Neural progenitor cell (in vitro differentiated cells): ENCODE measurements at regions not wholly inside any gene's neighbourhood (a gene's known extent, or its start where the extent isn't known, plus 50 kb on each side); places are given as distances from the start of the nearest gene placed in this dataset.

ENCODE experiments used
- DNase-seq: peaks from one replicate; pipeline ENCODE4 v3.0.0-alpha.2; 2016; ENCODE audit warnings: low spot score
- H2AFZ ChIP-seq: fragments of 200-600 bp; sonication (generic); replicated peaks from 2 replicates; pipeline ENCODE4 v1.6.1; 2016; ENCODE audit warnings: antibody characterized with exemption
- H3F3A ChIP-seq: fragments of 200-600 bp; sonication (generic); 2 replicates; pipeline ENCODE4 v1.6.1; 2016; ENCODE audit warnings: antibody characterized with exemption, low read depth
- H3K27ac ChIP-seq: fragments of 200-600 bp; sonication (generic); 2 replicates; pipeline ENCODE4 v1.5.1; 2016; ENCODE audit warnings: mild to moderate bottlenecking
- H3K27me3 ChIP-seq: fragments of 200-600 bp; sonication (generic); 2 replicates; pipeline ENCODE4 v1.6.1; 2016; ENCODE audit warnings: mild to moderate bottlenecking, moderate library complexity
- H3K36me3 ChIP-seq: fragments of 200-600 bp; sonication (generic); 2 replicates; pipeline ENCODE4 v1.5.1; 2016
- H3K4me1 ChIP-seq: fragments of 200-600 bp; sonication (generic); 2 replicates; pipeline ENCODE4 v1.6.1; 2016; ENCODE audit warnings: mixed run types
- H3K4me2 ChIP-seq: fragments of 200-600 bp; sonication (generic); 2 replicates; pipeline ENCODE4 v1.6.1; 2016
- H3K4me3 ChIP-seq: fragments of 200-600 bp; sonication (generic); 2 replicates; pipeline ENCODE4 v1.5.1; 2016
- H3K79me2 ChIP-seq: fragments of 200-600 bp; sonication (generic); 2 replicates; pipeline ENCODE4 v1.6.1; 2016; ENCODE audit warnings: low read depth
- H3K9ac ChIP-seq: fragments of 200-600 bp; sonication (generic); 2 replicates; pipeline ENCODE4 v1.6.1; 2016
- H3K9me3 ChIP-seq: fragments of 200-600 bp; sonication (generic); 2 replicates; pipeline ENCODE4 v1.5.1; 2016; ENCODE audit warnings: low read depth
- H4K20me1 ChIP-seq: fragments of 200-600 bp; sonication (generic); 2 replicates; pipeline ENCODE4 v1.6.1; 2016; ENCODE audit warnings: low read depth
- H3K27ac Mint-ChIP-seq: 3 replicates; pipeline ENCODE4 v1.8.0; 2021; ENCODE audit warnings: mixed read lengths
- H3K27me3 Mint-ChIP-seq: 2 replicates; pipeline ENCODE4 v1.8.0; 2022; ENCODE audit warnings: low read depth, mild to moderate bottlenecking, inconsistent platforms, moderate library complexity, mixed read lengths; ENCODE audit not compliant: insufficient read depth
- H3K36me3 Mint-ChIP-seq: 3 replicates; pipeline ENCODE4 v1.8.0; 2021; ENCODE audit warnings: mixed read lengths
- H3K4me1 Mint-ChIP-seq: 3 replicates; pipeline ENCODE4 v1.8.0; 2021; ENCODE audit warnings: mixed read lengths
- H3K4me3 Mint-ChIP-seq: 3 replicates; pipeline ENCODE4 v1.8.0; 2021; ENCODE audit warnings: mild to moderate bottlenecking, moderate library complexity, mixed read lengths
- H3K9me3 Mint-ChIP-seq: 3 replicates; pipeline ENCODE4 v1.8.0; 2020; ENCODE audit warnings: mixed read lengths
- EZH2 ChIP-seq: fragments of 200-600 bp; sonication (generic); IDR thresholded peaks from 2 replicates; pipeline ENCODE4 v1.6.1; 2017; ENCODE audit warnings: antibody characterized with exemption, mild to moderate bottlenecking, moderate library complexity

DNA sequence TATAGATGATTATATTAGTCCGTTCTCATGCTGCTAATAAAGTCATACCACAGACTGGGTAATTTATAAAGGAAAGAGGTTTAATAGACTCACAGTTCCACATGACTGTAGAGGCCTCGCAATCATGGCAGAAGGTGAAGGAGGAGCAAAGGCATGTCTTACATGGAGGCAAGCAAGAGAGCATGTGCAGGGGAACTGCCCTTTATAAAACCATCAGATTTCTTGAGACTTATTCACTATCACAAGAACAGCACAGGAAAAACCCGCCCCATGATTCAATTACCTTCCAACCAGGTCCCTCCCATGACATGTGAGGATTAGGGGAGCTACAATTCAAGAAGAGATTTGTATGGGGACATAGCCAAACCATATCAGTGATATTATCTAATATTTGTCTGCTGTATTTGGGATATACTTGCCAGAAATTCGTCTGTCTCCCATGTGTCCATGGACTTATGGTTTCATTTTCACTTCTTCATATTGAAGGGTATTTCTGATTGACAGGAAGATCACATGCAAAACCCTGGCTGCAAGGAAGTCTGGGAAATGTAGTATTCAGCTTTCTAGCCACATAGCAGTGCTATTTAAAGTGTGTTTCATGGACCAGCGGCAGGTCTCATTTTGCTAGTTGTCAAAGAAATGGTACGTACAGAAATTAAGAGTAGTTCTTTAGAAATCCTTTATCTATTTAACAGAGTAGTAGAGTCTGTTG, 50.5 kb upstream of the PAK5 start:
- no peak overlapping the region for H2AFZ ChIP-seq
- Mint-ChIP-seq H3K4me3 (no peak overlapping the region), H3K27ac (no peak overlapping the region), H3K9me3 (peaks cover 4% of the 10 kb centered on the region), H3K4me1 (no peaks in the 10 kb centered on the region), H3K27me3 (no peaks in the 10 kb centered on the region), H3K36me3 (no peaks in the 10 kb centered on the region)
- no peaks in the 10 kb centered on the region for H3K9me3 ChIP-seq
- no peaks in the 10 kb centered on the region for H3F3A ChIP-seq
- DNase-seq, result no peak
- no peaks in the 10 kb centered on the region for H3K79me2 ChIP-seq
- H3K9ac ChIP-seq, result no peak overlapping the region
- no peaks in the 10 kb centered on the region for H3K4me1 ChIP-seq
- TF ChIP-seq EZH2, result no peak
- no peaks in the 10 kb centered on the region for H3K27me3 ChIP-seq
- H3K4me3 ChIP-seq, result no peak overlapping the region
- H3K27ac ChIP-seq, result no peak overlapping the region
- no peaks in the 10 kb centered on the region for H4K20me1 ChIP-seq
- no peaks in the 10 kb centered on the region for H3K36me3 ChIP-seq
- no peak overlapping the region for H3K4me2 ChIP-seq
